GM12878 (cell line): ENCODE measurements at regions not wholly inside any gene's neighbourhood (a gene's known extent, or its start where the extent isn't known, plus 50 kb on each side); places are given as distances from the start of the nearest gene placed in this dataset.

Experiments
- ATAC-seq: fragments of 200-7000 bp; cut with Tn5 transposase; 3 replicates; pipeline ENCODE4 v1.9.1; 2020; ENCODE audit warnings: mild to moderate bottlenecking, moderate library complexity
- BruUV-seq: library from RNA; stranded (reverse); fragments of 400-500 nt; replicated peaks from 2 replicates; lab custom pipeline; 2021; lab: Mats Ljungman, UMichigan
- CTCF ChIA-PET: fragments of 300-600 bp; sonication (Branson Sonifier 250); formaldehyde crosslinking; extraction: SDS; loops from one replicate; lab custom pipeline; 2021; ENCODE audit warnings: inconsistent platforms; lab: Yijun Ruan, JAX
- POLR2A ChIA-PET: fragments of 350-600 bp; formaldehyde crosslinking; extraction: SDS; loops from one replicate; lab custom pipeline; 2021; ENCODE audit warnings: inconsistent platforms; lab: Charles Lee
- RAD21 ChIA-PET: fragments of 300-600 bp; sonication (Branson Sonifier 250); formaldehyde crosslinking; loops from one replicate; lab custom pipeline; 2023; ENCODE audit warnings: antibody characterized with exemption; ENCODE audit not compliant: unreplicated experiment; lab: Charles Lee
- SMC1A ChIA-PET: fragments of 300-600 bp; sonication (Branson Sonifier 250); formaldehyde crosslinking; loops from one replicate; lab custom pipeline; 2023; ENCODE audit not compliant: unreplicated experiment, uncharacterized antibody; lab: Charles Lee
- DNase-seq: peaks from one replicate; pipeline ENCODE4 v3.0.0-alpha.2; 2011; ENCODE audit warnings: low read depth, low spot score
- FAIRE-seq: peaks from 3 replicates; lab custom pipeline; 2011; peaks lifted over from hg19 to GRCh38; lab: Jason Lieb, UNC
- H2AFZ ChIP-seq: 2 replicates; pipeline ENCODE4 v1.6.0; 2011; ENCODE audit warnings: low read depth, low read length, control low read depth; ENCODE audit not compliant: control insufficient read depth
- H3K27ac ChIP-seq: 2 replicates; pipeline ENCODE4 v1.5.1; 2011; ENCODE audit warnings: control low read depth; ENCODE audit not compliant: control insufficient read depth, insufficient read depth
- H3K27me3 ChIP-seq, 2 experiments: replicated peaks in 1 of 2; 2 replicates each; pipeline versions ENCODE4 v1.6.0 to v1.6.1; 2011; ENCODE audit warnings: low read length in 1 of 2; ENCODE audit not compliant: control insufficient read depth in 2 of 2, insufficient read depth in 2 of 2
- H3K36me3 ChIP-seq, 2 experiments: 2 replicates each; pipeline ENCODE4 v1.5.1; 2011; ENCODE audit warnings: low read length in 1 of 2; ENCODE audit not compliant: control insufficient read depth in 2 of 2, insufficient read depth in 2 of 2
- H3K4me1 ChIP-seq: 2 replicates; pipeline ENCODE4 v1.6.1; 2011; ENCODE audit warnings: mild to moderate bottlenecking, low read length, moderate library complexity, mixed read lengths; ENCODE audit not compliant: control insufficient read depth, insufficient read depth
- H3K4me2 ChIP-seq: 2 replicates; pipeline ENCODE4 v1.6.0; 2011; ENCODE audit warnings: control low read depth; ENCODE audit not compliant: control insufficient read depth, insufficient read depth
- H3K4me3 ChIP-seq: fragments of 200-600 bp; sonication (generic); 2 replicates; pipeline ENCODE4 v1.5.1; 2016
- H3K79me2 ChIP-seq: 2 replicates; pipeline ENCODE4 v1.6.0; 2011; ENCODE audit warnings: low read length; ENCODE audit not compliant: control insufficient read depth, insufficient read depth
- H3K9ac ChIP-seq: 2 replicates; pipeline ENCODE4 v1.8.0; 2011; ENCODE audit warnings: low read length, control low read depth, mixed read lengths; ENCODE audit not compliant: control insufficient read depth, insufficient read depth
- H3K9me3 ChIP-seq: replicated peaks from 3 replicates; pipeline ENCODE4 v1.5.1; 2011; ENCODE audit warnings: mild to moderate bottlenecking, low read length; ENCODE audit not compliant: control insufficient read depth, insufficient read depth
- H4K20me1 ChIP-seq: 2 replicates; pipeline ENCODE4 v1.6.0; 2011; ENCODE audit not compliant: control insufficient read depth, insufficient read depth
- MEF2A ChIP-seq: IDR thresholded peaks from 2 replicates; pipeline ENCODE4 v1.6.1; 2011; ENCODE audit warnings: low read depth, mild to moderate bottlenecking, low read length, moderate library complexity; ENCODE audit not compliant: insufficient read depth
- RAD51 ChIP-seq: fragments of 450-650 bp; IDR thresholded peaks from 2 replicates; pipeline ENCODE4 v1.6.1; 2016; ENCODE audit warnings: moderate library complexity, mild to moderate bottlenecking, inconsistent platforms
- RFX5 ChIP-seq: IDR thresholded peaks from 2 replicates; pipeline ENCODE4 v1.6.1; 2011; ENCODE audit warnings: low read depth, low read length, improper control_type of control experiment
- RUNX3 ChIP-seq: IDR thresholded peaks from 2 replicates; pipeline ENCODE4 v1.6.1; 2012; ENCODE audit warnings: low read length, inconsistent platforms
- YBX1 ChIP-seq: fragments of 450-650 bp; IDR thresholded peaks from 2 replicates; pipeline ENCODE4 v1.6.1; 2016; ENCODE audit warnings: antibody characterized with exemption
- ZNF217 ChIP-seq: fragments of 450-650 bp; IDR thresholded peaks from 2 replicates; pipeline ENCODE4 v1.6.1; 2017; ENCODE audit warnings: antibody characterized with exemption, mild to moderate bottlenecking
- ZNF274 ChIP-seq: IDR thresholded peaks from one replicate; pipeline ENCODE4 v1.8.0; 2011; ENCODE audit not compliant: insufficient read length, insufficient read depth
- WGBS: methylation state at CpG from one replicate; pipeline ENCODE4 v1.1.6; 2016; ENCODE audit warnings: low lambda C conversion rate; ENCODE audit not compliant: insufficient replicate concordance, insufficient coverage; ENCODE audit errors: missing lambda C conversion rate; 5-methylcytosine and 5-hydroxymethylcytosine counted together
- in situ Hi-C: fragments of 300-500 bp; cut with MboI; formaldehyde crosslinking; loops from 9 replicates; pipeline ENCODE4 v1.14.3; 2018; ENCODE audit warnings: mixed read lengths
- intact Hi-C: fragments of 100-400 bp; cut with micrococcal nuclease; formaldehyde crosslinking; loops from one replicate; pipeline ENCODE4 v1.14.2; 2022; ENCODE audit not compliant: unreplicated experiment
- TF ChIP-seq, protein P1 (sequence below): fragments of 450-650 bp; IDR thresholded peaks from 2 replicates; pipeline ENCODE4 v1.6.1; 2016; ENCODE audit warnings: mild to moderate bottlenecking, moderate library complexity, borderline replicate concordance
- TF ChIP-seq, protein P2 (sequence below): fragments of 450-650 bp; formaldehyde crosslinking; IDR thresholded peaks from 2 replicates; pipeline ENCODE4 v1.4.0; 2020; ENCODE audit warnings: mild to moderate bottlenecking, moderate library complexity
- TF ChIP-seq, protein P3 (sequence below): fragments of 450-650 bp; IDR thresholded peaks from 2 replicates; pipeline ENCODE4 v1.6.1; 2017; ENCODE audit warnings: antibody characterized with exemption, mild to moderate bottlenecking, moderate library complexity

DNA sequence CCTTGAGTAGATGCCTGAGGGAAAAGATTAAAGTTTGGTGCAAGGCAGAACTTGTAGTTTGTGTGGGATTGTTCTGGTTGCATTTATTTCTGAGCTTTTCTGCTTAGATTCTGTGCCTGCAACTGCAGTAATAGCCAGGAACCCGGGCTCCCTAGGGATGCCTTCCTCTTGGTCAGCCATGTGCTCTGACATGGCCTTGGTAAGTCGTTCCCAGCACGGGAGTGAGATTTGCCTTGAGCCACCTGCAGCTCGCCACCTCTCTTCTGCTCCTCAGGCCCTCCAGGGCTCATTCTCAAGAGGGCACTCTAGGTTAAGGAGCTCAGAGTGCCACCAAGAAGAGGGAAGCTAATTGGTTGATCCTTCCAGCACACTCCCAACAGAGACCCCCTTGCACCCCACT is 350.6 kb upstream of the MKI67 start:
- H3K36me3 ChIP-seq, result no peaks in the 10 kb centered on the region
- POLR2A ChIA-PET, result no interaction called here
- no peak for FAIRE-seq
- TF ChIP-seq, protein P1, sequence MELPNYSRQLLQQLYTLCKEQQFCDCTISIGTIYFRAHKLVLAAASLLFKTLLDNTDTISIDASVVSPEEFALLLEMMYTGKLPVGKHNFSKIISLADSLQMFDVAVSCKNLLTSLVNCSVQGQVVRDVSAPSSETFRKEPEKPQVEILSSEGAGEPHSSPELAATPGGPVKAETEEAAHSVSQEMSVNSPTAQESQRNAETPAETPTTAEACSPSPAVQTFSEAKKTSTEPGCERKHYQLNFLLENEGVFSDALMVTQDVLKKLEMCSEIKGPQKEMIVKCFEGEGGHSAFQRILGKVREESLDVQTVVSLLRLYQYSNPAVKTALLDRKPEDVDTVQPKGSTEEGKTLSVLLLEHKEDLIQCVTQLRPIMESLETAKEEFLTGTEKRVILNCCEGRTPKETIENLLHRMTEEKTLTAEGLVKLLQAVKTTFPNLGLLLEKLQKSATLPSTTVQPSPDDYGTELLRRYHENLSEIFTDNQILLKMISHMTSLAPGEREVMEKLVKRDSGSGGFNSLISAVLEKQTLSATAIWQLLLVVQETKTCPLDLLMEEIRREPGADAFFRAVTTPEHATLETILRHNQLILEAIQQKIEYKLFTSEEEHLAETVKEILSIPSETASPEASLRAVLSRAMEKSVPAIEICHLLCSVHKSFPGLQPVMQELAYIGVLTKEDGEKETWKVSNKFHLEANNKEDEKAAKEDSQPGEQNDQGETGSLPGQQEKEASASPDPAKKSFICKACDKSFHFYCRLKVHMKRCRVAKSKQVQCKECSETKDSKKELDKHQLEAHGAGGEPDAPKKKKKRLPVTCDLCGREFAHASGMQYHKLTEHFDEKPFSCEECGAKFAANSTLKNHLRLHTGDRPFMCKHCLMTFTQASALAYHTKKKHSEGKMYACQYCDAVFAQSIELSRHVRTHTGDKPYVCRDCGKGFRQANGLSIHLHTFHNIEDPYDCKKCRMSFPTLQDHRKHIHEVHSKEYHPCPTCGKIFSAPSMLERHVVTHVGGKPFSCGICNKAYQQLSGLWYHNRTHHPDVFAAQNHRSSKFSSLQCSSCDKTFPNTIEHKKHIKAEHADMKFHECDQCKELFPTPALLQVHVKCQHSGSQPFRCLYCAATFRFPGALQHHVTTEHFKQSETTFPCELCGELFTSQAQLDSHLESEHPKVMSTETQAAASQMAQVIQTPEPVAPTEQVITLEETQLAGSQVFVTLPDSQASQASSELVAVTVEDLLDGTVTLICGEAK, result no peak
- TF ChIP-seq RAD51 (no peak), RFX5 (no peak), MEF2A (no peak), YBX1 (no peak), ZNF274 (no peak), RUNX3 (no peak), ZNF217 (no peak)
- TF ChIP-seq, protein P2, sequence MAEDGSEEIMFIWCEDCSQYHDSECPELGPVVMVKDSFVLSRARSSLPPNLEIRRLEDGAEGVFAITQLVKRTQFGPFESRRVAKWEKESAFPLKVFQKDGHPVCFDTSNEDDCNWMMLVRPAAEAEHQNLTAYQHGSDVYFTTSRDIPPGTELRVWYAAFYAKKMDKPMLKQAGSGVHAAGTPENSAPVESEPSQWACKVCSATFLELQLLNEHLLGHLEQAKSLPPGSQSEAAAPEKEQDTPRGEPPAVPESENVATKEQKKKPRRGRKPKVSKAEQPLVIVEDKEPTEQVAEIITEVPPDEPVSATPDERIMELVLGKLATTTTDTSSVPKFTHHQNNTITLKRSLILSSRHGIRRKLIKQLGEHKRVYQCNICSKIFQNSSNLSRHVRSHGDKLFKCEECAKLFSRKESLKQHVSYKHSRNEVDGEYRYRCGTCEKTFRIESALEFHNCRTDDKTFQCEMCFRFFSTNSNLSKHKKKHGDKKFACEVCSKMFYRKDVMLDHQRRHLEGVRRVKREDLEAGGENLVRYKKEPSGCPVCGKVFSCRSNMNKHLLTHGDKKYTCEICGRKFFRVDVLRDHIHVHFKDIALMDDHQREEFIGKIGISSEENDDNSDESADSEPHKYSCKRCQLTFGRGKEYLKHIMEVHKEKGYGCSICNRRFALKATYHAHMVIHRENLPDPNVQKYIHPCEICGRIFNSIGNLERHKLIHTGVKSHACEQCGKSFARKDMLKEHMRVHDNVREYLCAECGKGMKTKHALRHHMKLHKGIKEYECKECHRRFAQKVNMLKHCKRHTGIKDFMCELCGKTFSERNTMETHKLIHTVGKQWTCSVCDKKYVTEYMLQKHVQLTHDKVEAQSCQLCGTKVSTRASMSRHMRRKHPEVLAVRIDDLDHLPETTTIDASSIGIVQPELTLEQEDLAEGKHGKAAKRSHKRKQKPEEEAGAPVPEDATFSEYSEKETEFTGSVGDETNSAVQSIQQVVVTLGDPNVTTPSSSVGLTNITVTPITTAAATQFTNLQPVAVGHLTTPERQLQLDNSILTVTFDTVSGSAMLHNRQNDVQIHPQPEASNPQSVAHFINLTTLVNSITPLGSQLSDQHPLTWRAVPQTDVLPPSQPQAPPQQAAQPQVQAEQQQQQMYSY (CRISPR knock-in tag), result no peak
- TF ChIP-seq, protein P3, sequence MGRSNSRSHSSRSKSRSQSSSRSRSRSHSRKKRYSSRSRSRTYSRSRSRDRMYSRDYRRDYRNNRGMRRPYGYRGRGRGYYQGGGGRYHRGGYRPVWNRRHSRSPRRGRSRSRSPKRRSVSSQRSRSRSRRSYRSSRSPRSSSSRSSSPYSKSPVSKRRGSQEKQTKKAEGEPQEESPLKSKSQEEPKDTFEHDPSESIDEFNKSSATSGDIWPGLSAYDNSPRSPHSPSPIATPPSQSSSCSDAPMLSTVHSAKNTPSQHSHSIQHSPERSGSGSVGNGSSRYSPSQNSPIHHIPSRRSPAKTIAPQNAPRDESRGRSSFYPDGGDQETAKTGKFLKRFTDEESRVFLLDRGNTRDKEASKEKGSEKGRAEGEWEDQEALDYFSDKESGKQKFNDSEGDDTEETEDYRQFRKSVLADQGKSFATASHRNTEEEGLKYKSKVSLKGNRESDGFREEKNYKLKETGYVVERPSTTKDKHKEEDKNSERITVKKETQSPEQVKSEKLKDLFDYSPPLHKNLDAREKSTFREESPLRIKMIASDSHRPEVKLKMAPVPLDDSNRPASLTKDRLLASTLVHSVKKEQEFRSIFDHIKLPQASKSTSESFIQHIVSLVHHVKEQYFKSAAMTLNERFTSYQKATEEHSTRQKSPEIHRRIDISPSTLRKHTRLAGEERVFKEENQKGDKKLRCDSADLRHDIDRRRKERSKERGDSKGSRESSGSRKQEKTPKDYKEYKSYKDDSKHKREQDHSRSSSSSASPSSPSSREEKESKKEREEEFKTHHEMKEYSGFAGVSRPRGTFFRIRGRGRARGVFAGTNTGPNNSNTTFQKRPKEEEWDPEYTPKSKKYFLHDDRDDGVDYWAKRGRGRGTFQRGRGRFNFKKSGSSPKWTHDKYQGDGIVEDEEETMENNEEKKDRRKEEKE, result no peak

More for the DNA sequence above, 350.6 kb upstream of the MKI67 start:
- Histone ChIP-seq H3K79me2 (no peaks in the 10 kb centered on the region), H3K27me3 (no peaks in the 10 kb centered on the region), H3K9ac (no peak overlapping the region), H3K9me3 (no peaks in the 10 kb centered on the region), H3K27ac (no peak overlapping the region), H2AFZ (no peak overlapping the region), H3K4me3 (no peak overlapping the region), H4K20me1 (no peaks in the 10 kb centered on the region), H3K4me2 (no peak overlapping the region), H3K4me1 (no peaks in the 10 kb centered on the region)
- DNase-seq (no peak), ATAC-seq (no peak)
- in situ Hi-C loops (no loop called here), intact Hi-C loops (no loop called here)
- SMC1A ChIA-PET, result no interaction called here
- BruUV-seq, result no TSS peak
- CTCF ChIA-PET, result no interaction called here
- WGBS, result 6% methylated on average over 4 of the region's 4 CpGs
- RAD21 ChIA-PET, result no interaction called here
